DMS 273 treated with DMSO at 0.1 percent for 48 hours (cell line): ENCODE measurements at regions not wholly inside any gene's neighbourhood (a gene's known extent, or its start where the extent isn't known, plus 50 kb on each side); places are given as distances from the start of the nearest gene placed in this dataset.
A peak's percentile ranks its signal among the peaks of the same experiment; 100 is the strongest.
"Not testable (repeated sequence)": the region's sequence is repeated elsewhere in the genome, so short reads cannot be mapped to it uniquely, and the experiment has no call there.

Experiments
- DNase-seq: peaks from one replicate; lab custom pipeline; 2025; lab: John Stamatoyannopoulos, UW

GRCh38 chr1:224029286-224030025, 84.5 kb upstream of the FBXO28 start:
- DNase-seq, result not testable (repeated sequence)

DNA sequence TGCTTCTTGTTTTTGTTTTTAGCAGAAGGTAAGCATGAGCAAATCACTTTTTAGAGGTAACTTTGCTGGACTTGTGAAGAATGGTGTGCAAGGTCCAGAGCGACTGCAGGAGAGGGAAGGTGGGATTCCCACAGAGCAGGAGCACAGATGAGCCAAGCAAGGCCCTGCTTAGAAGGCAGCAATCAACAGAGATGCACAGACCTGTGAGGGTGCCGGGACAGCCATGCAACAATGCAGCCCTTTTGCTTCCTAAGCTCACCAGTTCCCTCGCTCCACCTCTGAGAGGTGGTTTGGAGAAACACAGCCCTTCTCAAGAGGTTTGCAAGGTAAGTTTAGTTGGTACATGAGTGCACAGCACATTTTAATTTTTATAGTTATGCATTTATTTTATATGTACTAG, 85.1 kb upstream of the FBXO28 start:
- not testable (repeated sequence) for DNase-seq

GRCh38 chr1:224023122-224023521, 90.8 kb upstream of the FBXO28 start:
- DNase-seq, result not testable (repeated sequence)

DNA sequence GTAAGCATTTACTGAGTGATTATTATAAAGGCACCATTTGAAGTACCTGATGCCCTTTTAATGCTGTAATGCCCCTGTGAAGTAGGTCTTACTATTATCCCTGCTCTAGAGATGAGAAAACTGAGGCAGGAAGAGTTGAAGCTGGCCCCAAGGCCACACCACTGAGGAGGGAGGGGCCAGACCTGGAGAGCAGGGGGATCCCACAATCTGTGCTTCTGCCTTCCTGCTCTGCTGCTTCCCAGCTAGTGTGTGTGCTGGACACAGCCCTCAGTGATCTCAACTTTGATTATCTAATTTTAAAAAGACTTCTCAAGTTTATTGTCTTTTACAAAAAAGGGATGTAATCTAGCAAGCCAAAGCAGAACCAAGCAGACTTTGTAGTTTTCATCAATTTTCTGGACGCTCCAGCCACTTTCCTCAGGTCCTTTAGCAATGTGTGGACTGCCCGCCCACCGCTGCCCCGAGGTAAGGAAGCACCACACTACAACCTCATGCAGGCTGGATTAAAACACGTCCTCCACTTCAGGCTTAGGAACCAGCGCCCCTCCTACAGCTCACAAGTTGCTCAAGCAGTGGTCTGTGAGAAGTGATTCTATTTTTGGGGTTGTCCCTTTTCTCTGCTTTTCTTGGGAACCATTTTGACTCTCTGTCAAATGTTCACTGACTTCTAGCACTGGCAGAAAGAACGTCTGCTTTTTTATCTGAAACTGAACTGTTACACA, 91.5 kb upstream of the FBXO28 start:
- not testable (repeated sequence) for DNase-seq

DNA sequence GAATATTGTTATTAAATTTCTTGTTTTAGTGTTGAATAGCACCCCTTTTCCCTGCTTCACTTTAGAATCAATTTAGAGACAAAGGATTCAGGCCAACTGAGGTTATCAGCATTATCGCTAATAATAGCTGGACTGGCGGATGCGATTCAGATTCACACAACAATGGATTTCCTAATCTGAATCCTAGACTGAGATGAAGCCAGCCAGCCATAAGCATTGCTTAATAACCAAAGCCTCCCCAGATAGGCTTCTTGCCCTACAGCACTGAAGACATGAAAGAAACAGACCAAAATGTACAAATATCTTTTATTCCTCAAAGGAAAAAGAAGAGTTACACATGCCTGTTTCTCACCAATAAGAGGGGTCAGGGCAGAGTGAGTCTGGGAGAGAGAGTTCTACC, 94.0 kb upstream of the FBXO28 start:
- DNase-seq, result not testable (repeated sequence)

- not testable (repeated sequence) for DNase-seq
These were observed 98.1 kb upstream of the FBXO28 start for GRCh38 chr1:224015782-224016181.

- DNase-seq, result no peak
These were observed 99.6 kb upstream of the FBXO28 start for GRCh38 chr1:224014330-224014649.

- DNase-seq, result not testable (repeated sequence)
These were observed 100.1 kb upstream of the FBXO28 start for GRCh38 chr1:224013626-224014329.

- DNase-seq, result not testable (repeated sequence)
These were observed 101.0 kb upstream of the FBXO28 start for GRCh38 chr1:224012807-224013434.

DNA sequence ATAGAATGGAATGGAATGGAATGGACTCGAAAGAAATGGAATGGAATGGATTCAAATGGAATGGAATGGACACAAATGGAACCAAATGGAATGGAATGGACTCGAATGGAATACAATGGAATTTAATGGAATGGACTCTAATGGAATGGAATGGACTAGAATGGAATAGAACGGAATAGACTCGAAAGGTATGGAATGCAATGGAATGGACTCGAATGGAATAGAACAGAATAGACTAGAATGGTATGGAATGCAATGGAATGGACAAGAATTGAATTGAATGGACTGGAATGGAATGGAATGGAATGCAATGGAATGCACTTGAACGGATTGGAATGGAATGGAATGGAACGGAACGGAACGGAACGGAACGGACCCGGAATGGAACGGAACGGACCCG, 101.7 kb upstream of the FBXO28 start:
- DNase-seq, result not testable (repeated sequence)

GRCh38 chr1:224011751-224012150, 102.2 kb upstream of the FBXO28 start:
- DNase-seq, result not testable (repeated sequence)

GRCh38 chr1:224011153-224011552, 102.8 kb upstream of the FBXO28 start:
- not testable (repeated sequence) for DNase-seq

DNA sequence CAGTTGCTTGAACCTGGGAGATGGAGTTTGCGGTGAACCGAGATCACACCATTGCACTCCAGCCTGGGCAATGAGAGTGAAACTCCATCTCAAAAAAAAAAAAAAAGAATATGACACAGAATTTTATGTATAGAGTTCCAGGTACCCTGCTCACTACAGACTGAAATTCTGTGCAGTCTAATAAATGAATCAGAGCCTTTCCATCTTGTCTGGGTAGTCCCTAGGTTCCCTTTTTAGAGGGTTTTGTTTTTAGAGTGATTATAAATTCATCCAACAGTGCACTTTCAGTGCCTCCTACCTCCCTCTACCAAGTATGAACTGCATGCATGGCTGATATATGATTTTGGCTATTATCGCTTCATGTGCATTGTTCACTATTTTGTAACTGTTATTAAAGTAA, 107.9 kb upstream of the FBXO28 start:
- DNase-seq, result not testable (repeated sequence)

DNA sequence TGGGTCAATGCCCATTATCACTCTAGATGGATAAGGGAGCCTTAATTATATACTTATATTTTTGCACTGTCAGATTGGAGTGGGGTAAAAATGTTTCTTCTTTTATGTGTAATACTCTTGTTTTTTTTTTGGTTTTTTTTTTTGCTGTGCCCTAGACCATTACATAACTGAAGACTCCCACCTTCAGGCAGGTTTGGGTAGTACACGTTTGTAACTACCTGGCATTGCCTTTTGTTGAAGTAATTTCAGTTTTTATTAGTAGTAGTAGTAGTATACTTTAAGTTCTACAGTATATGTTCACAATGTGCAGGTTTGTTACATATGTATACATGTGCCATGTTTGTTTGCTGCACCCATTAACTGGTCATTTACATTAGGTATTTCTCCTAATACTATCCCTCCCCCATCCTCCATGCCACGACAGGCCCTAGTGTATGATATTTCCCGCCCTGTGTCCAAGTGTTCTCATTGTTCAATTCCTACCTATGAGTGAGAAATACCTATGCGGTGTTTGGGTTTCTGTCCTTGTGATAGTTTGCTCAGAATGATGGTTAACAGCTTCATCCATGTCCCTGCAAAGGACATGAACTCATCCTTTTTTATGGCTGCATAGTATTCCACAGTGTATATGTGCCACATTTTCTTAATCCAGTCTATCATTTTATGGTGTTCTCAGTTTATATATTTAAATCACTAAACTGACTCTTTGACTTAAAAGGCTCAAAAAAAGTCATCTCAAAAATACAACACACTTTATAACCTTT, 109.2 kb upstream of the FBXO28 start:
- DNase-seq, result not testable (repeated sequence)

GRCh38 chr1:224003896-224004295, 110.0 kb upstream of the FBXO28 start:
- DNase-seq, result not testable (repeated sequence)

GRCh38 chr1:224001757-224002156, 112.2 kb upstream of the FBXO28 start:
- DNase-seq, result not testable (repeated sequence)

- DNase-seq, result not testable (repeated sequence)
These were observed 114.2 kb upstream of the FBXO28 start for GRCh38 chr1:223999761-224000160.

GRCh38 chr1:223998676-223999455, 115.0 kb upstream of the FBXO28 start:
- not testable (repeated sequence) for DNase-seq

- DNase-seq, result not testable (repeated sequence)
These were observed 117.5 kb upstream of the FBXO28 start for GRCh38 chr1:223996376-223996775.

DNA sequence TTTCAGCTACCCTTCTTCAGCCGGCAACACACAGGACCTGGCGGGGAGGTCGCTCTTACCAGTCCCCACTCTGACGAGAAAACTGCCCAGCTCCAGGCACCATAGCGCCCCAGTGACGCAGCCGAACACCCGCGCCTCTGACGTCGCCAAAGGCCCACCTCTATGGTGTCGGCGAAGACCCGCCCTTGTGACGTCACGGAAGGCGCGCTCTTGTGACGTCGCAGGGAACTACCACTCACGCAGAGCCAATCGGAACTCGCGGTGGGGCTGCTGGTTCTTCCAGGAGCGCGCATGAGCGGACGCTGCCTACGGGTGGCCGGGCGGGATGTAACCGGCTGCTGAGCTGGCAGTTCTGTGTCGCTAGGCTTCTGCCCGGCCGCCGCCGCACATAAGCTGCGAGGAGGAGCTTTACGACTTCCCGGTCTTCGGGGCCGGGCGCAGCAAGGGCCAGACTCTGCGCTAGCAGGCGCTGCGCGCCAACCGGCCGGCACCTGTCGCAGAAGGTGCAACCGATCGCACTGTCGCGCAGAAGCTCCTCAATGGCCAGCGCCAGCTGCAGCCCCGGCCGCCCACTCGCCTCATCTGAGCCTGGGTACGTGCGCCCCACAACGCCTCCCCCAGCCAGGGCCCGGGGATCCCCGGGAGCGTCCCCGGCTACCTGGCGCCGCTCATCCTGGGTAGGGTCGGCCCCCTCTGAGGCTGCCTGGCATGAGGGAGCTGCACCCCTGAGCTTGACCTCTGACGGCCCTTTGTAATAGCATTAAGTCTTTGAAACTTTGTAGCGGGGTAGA, 121.3 kb upstream of the FBXO28 start:
- DNase-seq, result peak; percentile 96
